KMS-11 (cell line): ENCODE measurements at regions not wholly inside any gene's neighbourhood (a gene's known extent, or its start where the extent isn't known, plus 50 kb on each side); places are given as distances from the start of the nearest gene placed in this dataset.

Experiments
- H2AFZ ChIP-seq: fragments of 200-600 bp; sonication (generic); 2 replicates; pipeline ENCODE4 v1.6.1; 2016; ENCODE audit warnings: antibody characterized with exemption, mixed run types, low read depth
- H3K27ac ChIP-seq: fragments of 200-600 bp; sonication (generic); 2 replicates; pipeline ENCODE4 v1.6.1; 2016; ENCODE audit warnings: mild to moderate bottlenecking, mixed run types
- H3K27me3 ChIP-seq: fragments of 200-600 bp; sonication (generic); 2 replicates; pipeline ENCODE4 v1.6.1; 2017; ENCODE audit warnings: mild to moderate bottlenecking, low read depth, mixed run types, moderate library complexity; ENCODE audit not compliant: insufficient read depth
- H3K36me3 ChIP-seq: fragments of 200-600 bp; sonication (generic); 2 replicates; pipeline ENCODE4 v1.6.1; 2017; ENCODE audit warnings: mild to moderate bottlenecking, mixed run types; ENCODE audit not compliant: insufficient read depth
- H3K4me1 ChIP-seq: fragments of 200-600 bp; sonication (generic); 2 replicates; pipeline ENCODE4 v1.6.1; 2016; ENCODE audit warnings: mild to moderate bottlenecking, low read depth, mixed run types; ENCODE audit not compliant: poor library complexity, severe bottlenecking
- H3K4me2 ChIP-seq: fragments of 200-600 bp; sonication (generic); 2 replicates; pipeline ENCODE4 v1.7.0; 2016; ENCODE audit warnings: mild to moderate bottlenecking, mixed run types
- H3K4me3 ChIP-seq: fragments of 200-600 bp; sonication (generic); IDR thresholded peaks from 2 replicates; pipeline ENCODE4 v1.6.1; 2017; ENCODE audit warnings: low read depth, low read length, mixed read lengths; ENCODE audit not compliant: insufficient read depth
- H3K79me2 ChIP-seq: fragments of 200-600 bp; sonication (generic); 2 replicates; pipeline ENCODE4 v1.6.1; 2016; ENCODE audit warnings: low read depth, mixed run types; ENCODE audit not compliant: insufficient read depth
- H3K9ac ChIP-seq: fragments of 200-600 bp; sonication (generic); 2 replicates; pipeline ENCODE4 v1.6.1; 2016; ENCODE audit warnings: mild to moderate bottlenecking, mixed run types
- H4K20me1 ChIP-seq: fragments of 200-600 bp; sonication (generic); 2 replicates; pipeline ENCODE4 v1.6.1; 2016; ENCODE audit warnings: mild to moderate bottlenecking, mixed run types; ENCODE audit not compliant: insufficient read depth
- CTCF ChIP-seq: fragments of 200-600 bp; sonication (generic); conservative IDR thresholded peaks from 2 replicates; pipeline ENCODE4 v1.6.1; 2017; ENCODE audit warnings: low read depth, mild to moderate bottlenecking, antibody characterized with exemption, low read length, moderate library complexity, mixed read lengths

- TF ChIP-seq CTCF = no peak
- H4K20me1 ChIP-seq = no peaks in the 10 kb centered on the region
- no peak overlapping the region for H3K4me3 ChIP-seq
- no peak overlapping the region for H2AFZ ChIP-seq
- H3K79me2 ChIP-seq = no peaks in the 10 kb centered on the region
- no peaks in the 10 kb centered on the region for H3K27me3 ChIP-seq
- no peak overlapping the region for H3K9ac ChIP-seq
- H3K27ac ChIP-seq = no peak overlapping the region
- H3K4me2 ChIP-seq = no peak overlapping the region
- no peaks in the 10 kb centered on the region for H3K36me3 ChIP-seq
- H3K4me1 ChIP-seq = peaks cover 7% of the 10 kb centered on the region
Observed at GRCh38 chr12:47547077-47547476, 158.8 kb downstream of the RPAP3 start.

- Histone ChIP-seq H3K4me2 (no peak overlapping the region), H3K4me1 (peaks cover 17% of the 10 kb centered on the region), H2AFZ (no peak overlapping the region), H3K27ac (no peak overlapping the region), H3K79me2 (no peaks in the 10 kb centered on the region), H3K36me3 (no peaks in the 10 kb centered on the region), H3K27me3 (no peaks in the 10 kb centered on the region), H3K9ac (no peak overlapping the region), H4K20me1 (no peaks in the 10 kb centered on the region), H3K4me3 (no peak overlapping the region)
- TF ChIP-seq CTCF = no peak
Observed at GRCh38 chr12:47545938-47546609, 159.8 kb downstream of the RPAP3 start.

- H4K20me1 ChIP-seq = no peaks in the 10 kb centered on the region
- H3K9ac ChIP-seq = no peak overlapping the region
- no peak for TF ChIP-seq CTCF
- H3K4me2 ChIP-seq = no peak overlapping the region
- H3K4me1 ChIP-seq = no peaks in the 10 kb centered on the region
- no peaks in the 10 kb centered on the region for H3K27me3 ChIP-seq
- no peak overlapping the region for H3K27ac ChIP-seq
- H3K36me3 ChIP-seq = no peaks in the 10 kb centered on the region
- H3K4me3 ChIP-seq = no peak overlapping the region
- H3K79me2 ChIP-seq = no peaks in the 10 kb centered on the region
- no peak overlapping the region for H2AFZ ChIP-seq
Observed at GRCh38 chr12:47534695-47535094, 171.1 kb downstream of the RPAP3 start.

- no peak for TF ChIP-seq CTCF
- H3K4me1 ChIP-seq = no peaks in the 10 kb centered on the region
- H4K20me1 ChIP-seq = no peaks in the 10 kb centered on the region
- no peak overlapping the region for H2AFZ ChIP-seq
- no peak overlapping the region for H3K4me2 ChIP-seq
- no peak overlapping the region for H3K9ac ChIP-seq
- H3K36me3 ChIP-seq = no peaks in the 10 kb centered on the region
- H3K79me2 ChIP-seq = no peaks in the 10 kb centered on the region
- H3K27me3 ChIP-seq = no peaks in the 10 kb centered on the region
- H3K27ac ChIP-seq = no peak overlapping the region
- H3K4me3 ChIP-seq = no peak overlapping the region
Observed at GRCh38 chr12:47530050-47530449, 175.8 kb downstream of the RPAP3 start.
